Heart left ventricle (tissue), 16 donors: ENCODE measurements at regions not wholly inside any gene's neighbourhood (a gene's known extent, or its start where the extent isn't known, plus 50 kb on each side); places are given as distances from the start of the nearest gene placed in this dataset.

Source experiments
- ATAC-seq, 4 donors: fragments of 200-7000 bp; cut with Tn5 transposase; one replicate each; pipeline ENCODE4 v1.9.1; 2020 to 2022; ENCODE audit warnings: moderate library complexity in 4 of 4, mild to moderate bottlenecking in 3 of 4, moderate number of reproducible peaks in 1 of 4
- DNase-seq, 5 donors: peaks; one replicate each; pipeline ENCODE4 v3.0.0-alpha.2; 2020
- H3K27ac ChIP-seq, 12 donors: fragments of 200-600 bp; sonication (generic) in 4 of 12; one replicate each; pipeline versions ENCODE4 v1.5.0 to v1.8.0; 2016 to 2022; ENCODE audit warnings: mild to moderate bottlenecking in 2 of 12
- H3K27me3 ChIP-seq, 9 donors: fragments of 200-600 bp; sonication (generic) in 2 of 9; one replicate each; pipeline versions ENCODE4 v1.5.1 to v1.8.0; 2016 to 2022; ENCODE audit warnings: mild to moderate bottlenecking in 3 of 9
- H3K36me3 ChIP-seq, 9 donors: fragments of 200-600 bp; sonication (generic) in 2 of 9; one replicate each; pipeline versions ENCODE4 v1.5.0 to v1.8.0; 2018 to 2022; ENCODE audit warnings: mild to moderate bottlenecking in 2 of 9
- H3K4me1 ChIP-seq, 12 donors: fragments of 200-600 bp; sonication (generic) in 4 of 12; one replicate each; pipeline versions ENCODE4 v1.5.0 to v1.8.0; 2016 to 2022; ENCODE audit warnings: mild to moderate bottlenecking in 3 of 12
- H3K4me3 ChIP-seq, 12 donors: fragments of 200-600 bp; sonication (generic) in 4 of 12; one replicate each; pipeline versions ENCODE4 v1.5.0 to v1.8.0; 2017 to 2022; ENCODE audit warnings: mild to moderate bottlenecking in 9 of 12, moderate library complexity in 4 of 12
- H3K9me3 ChIP-seq, 12 donors: fragments of 200-600 bp; sonication (generic) in 4 of 12; one replicate each; pipeline versions ENCODE4 v1.5.0 to v1.8.0; 2016 to 2022; ENCODE audit warnings: mild to moderate bottlenecking in 1 of 12
- POLR2A ChIP-seq, 2 donors: fragments of 450-650 bp; IDR thresholded peaks; one replicate each; pipeline ENCODE4 v1.6.1; 2017; ENCODE audit warnings: antibody characterized with exemption in 2 of 2, mild to moderate bottlenecking in 2 of 2, moderate library complexity in 2 of 2
- WGBS, 4 donors: extraction: QIAGEN DNeasy Blood & Tissue Kit in 2 of 4; methylation state at CpG; one replicate each; pipeline versions ENCODE4 v1.1.5 to v1.1.7; 2013 to 2018; 5-methylcytosine and 5-hydroxymethylcytosine counted together
- intact Hi-C, 10 donors: fragments of 100-400 bp; cut with DNase I; formaldehyde crosslinking; loops; one replicate each; pipeline versions ENCODE4 v1.11.1 to v1.14.2; 2022
- TF ChIP-seq, protein P1 (sequence below), 12 donors: fragments of 200-600 bp; sonication (generic) in 4 of 12; IDR thresholded peaks; one replicate each; pipeline versions ENCODE4 v1.5.0 to v1.8.0; 2018 to 2022; ENCODE audit warnings: antibody characterized with exemption in 12 of 12, mild to moderate bottlenecking in 5 of 12
- donor health status: ischemic (EF 13 %, LVEDD 7.1; RV severe dilation, severe dysfunction).
- donor health status: healthy with polysubstance abuse.
- donor health status: DM: no; HTN: yes; CAD: no.
- donor health status: DM: no; HTN: no; CAD: no.
- donor health status: ischemic (EF 25% LVEDD 6.9; RV normal size, moderate dysfunction).
- donor health status: ischemic (EF 25% LVEDD 5.7; RV mildly dilated, moderate dysfunction).
- donor health status: healthy.
- donor health status: DM: yes; HTN: yes; CAD: no.
- donor health status: ischemic (EF 35%, LVEDD 5.7; RV mildly dilated, moderate dysfunction).
- donor health status: nonischemic (EF 11% LVEDD 7.7; RV severe dilation, severe dysfunction).
- donor health status: DM: yes; HTN: yes; CAD: no.
- donor health status: PGD.
- donor health status: ischemic (EF 29% LVEDD 5.4; RV normal size, mild dysfunction).
- donor health status: nonischemic (EF 23%, LVEDD 6.1; RV moderate dilation, normal function).

GRCh38 chr13:64234255-64234654 lies 2818.6 kb upstream of the PCDH20 start:
- H3K27ac ChIP-seq: no peak overlapping the region
- H3K27me3 ChIP-seq: no peaks in the 10 kb centered on the region
- DNase-seq (no peak), ATAC-seq (no peak)
- TF ChIP-seq, protein P1, sequence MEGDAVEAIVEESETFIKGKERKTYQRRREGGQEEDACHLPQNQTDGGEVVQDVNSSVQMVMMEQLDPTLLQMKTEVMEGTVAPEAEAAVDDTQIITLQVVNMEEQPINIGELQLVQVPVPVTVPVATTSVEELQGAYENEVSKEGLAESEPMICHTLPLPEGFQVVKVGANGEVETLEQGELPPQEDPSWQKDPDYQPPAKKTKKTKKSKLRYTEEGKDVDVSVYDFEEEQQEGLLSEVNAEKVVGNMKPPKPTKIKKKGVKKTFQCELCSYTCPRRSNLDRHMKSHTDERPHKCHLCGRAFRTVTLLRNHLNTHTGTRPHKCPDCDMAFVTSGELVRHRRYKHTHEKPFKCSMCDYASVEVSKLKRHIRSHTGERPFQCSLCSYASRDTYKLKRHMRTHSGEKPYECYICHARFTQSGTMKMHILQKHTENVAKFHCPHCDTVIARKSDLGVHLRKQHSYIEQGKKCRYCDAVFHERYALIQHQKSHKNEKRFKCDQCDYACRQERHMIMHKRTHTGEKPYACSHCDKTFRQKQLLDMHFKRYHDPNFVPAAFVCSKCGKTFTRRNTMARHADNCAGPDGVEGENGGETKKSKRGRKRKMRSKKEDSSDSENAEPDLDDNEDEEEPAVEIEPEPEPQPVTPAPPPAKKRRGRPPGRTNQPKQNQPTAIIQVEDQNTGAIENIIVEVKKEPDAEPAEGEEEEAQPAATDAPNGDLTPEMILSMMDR (IDR thresholded peaks at IDR 0.05): no peak
- TF ChIP-seq POLR2A (IDR thresholded peaks at IDR 0.05): no peak
- no peaks in the 10 kb centered on the region for H3K36me3 ChIP-seq
- 62 to 92% (median 82%) methylated on average over 4 of the region's 4 CpGs for WGBS, 4 donors
- no peaks in the 10 kb centered on the region for H3K4me1 ChIP-seq
- intact Hi-C loops: no loop called here
- no peak overlapping the region for H3K4me3 ChIP-seq
- peaks cover 0 to 24% (median 0%) of the 10 kb centered on the region in 12 donors for H3K9me3 ChIP-seq

DNA sequence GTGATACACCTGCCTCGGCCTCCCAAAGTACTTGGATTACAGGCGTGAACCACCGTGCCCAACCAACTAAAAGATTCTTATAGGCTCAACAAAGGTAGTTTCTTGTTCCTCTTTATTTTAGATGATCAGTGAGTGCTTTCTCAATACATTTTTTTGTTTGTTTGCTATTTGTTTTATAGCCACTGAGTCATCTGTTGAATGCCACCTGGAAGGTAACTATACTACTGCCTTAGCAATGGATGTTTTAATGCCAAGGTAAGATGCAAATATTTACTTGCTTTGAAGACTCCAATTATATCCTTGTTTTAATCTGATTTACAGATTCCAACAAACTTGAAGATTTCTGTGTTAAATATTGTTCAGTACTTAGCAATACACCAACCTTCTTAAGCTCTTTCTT lies 2807.4 kb upstream of the PCDH20 start:
- ATAC-seq (no peak), DNase-seq (no peak)
- Histone ChIP-seq H3K4me3 (no peak overlapping the region), H3K9me3 (peaks cover 0 to 40% (median 2%) of the 10 kb centered on the region in 12 donors), H3K36me3 (no peaks in the 10 kb centered on the region), H3K27me3 (no peaks in the 10 kb centered on the region), H3K27ac (no peak overlapping the region), H3K4me1 (no peaks in the 10 kb centered on the region)
- TF ChIP-seq, protein P1 (IDR thresholded peaks at IDR 0.05): no peak
- no peak for TF ChIP-seq POLR2A (IDR thresholded peaks at IDR 0.05)
- 87 to 94% (median 92%) methylated on average over 3 of the region's 3 CpGs for WGBS, 4 donors
- intact Hi-C loops: no loop called here

DNA sequence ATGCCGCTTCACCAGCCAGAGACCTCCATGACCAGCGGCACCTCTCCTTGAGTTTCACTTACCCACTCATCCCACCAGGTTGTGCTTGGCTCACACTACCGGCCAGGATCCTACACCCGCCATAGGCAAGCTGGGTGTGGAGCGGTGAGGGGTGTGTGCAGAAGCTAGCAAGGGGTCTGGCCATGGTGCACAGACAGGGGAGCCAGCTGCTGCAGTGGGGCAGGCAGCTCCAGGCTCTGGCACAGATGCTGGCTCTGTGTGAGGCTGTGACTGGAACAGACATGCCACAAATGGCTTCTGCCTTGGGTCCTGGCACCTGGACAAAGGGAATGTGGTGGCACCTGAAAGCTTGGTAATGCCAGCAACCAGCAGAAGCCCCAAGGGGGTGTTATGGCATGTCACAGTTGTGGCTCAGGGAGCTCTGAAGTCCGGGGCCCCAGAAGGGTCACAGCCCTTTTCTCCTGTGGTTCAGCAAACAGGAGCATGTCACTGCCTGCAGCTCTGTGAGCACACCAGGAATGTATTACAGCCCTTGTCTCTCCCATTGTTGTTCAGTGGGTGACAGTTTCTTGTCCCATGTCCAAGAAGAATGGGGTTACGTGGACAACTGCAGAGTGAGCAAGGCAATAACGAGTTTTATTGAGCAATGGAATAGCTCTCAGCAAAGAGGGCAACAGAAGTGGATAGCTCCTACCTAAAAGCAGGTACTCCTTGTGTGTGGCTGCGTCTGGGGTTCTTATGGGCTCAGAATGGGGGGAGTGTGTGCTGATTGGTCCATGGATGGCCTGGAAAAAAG lies 2791.0 kb upstream of the PCDH20 start:
- TF ChIP-seq, protein P1 (IDR thresholded peaks at IDR 0.05): no peak
- TF ChIP-seq POLR2A (IDR thresholded peaks at IDR 0.05): no peak
- H3K27me3 ChIP-seq: no peaks in the 10 kb centered on the region
- H3K4me1 ChIP-seq: no peaks in the 10 kb centered on the region
- no peak for DNase-seq
- peaks cover 0 to 13% (median 2%) of the 10 kb centered on the region in 12 donors for H3K9me3 ChIP-seq
- no peak for ATAC-seq
- WGBS, 4 donors: 78 to 85% (median 81%) methylated on average over 9 of the region's 9 CpGs
- intact Hi-C loops: no loop called here
- no peaks in the 10 kb centered on the region for H3K36me3 ChIP-seq
- no peak overlapping the region for H3K4me3 ChIP-seq
- H3K27ac ChIP-seq: no peak overlapping the region

GRCh38 chr13:64202517-64202916 lies 2786.9 kb upstream of the PCDH20 start:
- 54 to 74% (median 61%) methylated on average over 1 of the region's 1 CpG for WGBS, 4 donors
- no peak overlapping the region for H3K4me3 ChIP-seq
- H3K4me1 ChIP-seq: no peaks in the 10 kb centered on the region
- peaks cover 0 to 13% (median 2%) of the 10 kb centered on the region in 12 donors for H3K9me3 ChIP-seq
- TF ChIP-seq, protein P1 (IDR thresholded peaks at IDR 0.05): no peak
- no peak for TF ChIP-seq POLR2A (IDR thresholded peaks at IDR 0.05)
- H3K36me3 ChIP-seq: no peaks in the 10 kb centered on the region
- ATAC-seq (no peak), DNase-seq (no peak)
- H3K27ac ChIP-seq: no peak overlapping the region
- no peaks in the 10 kb centered on the region for H3K27me3 ChIP-seq
- intact Hi-C loops: no loop called here
